B cell (primary cell): ENCODE measurements at regions not wholly inside any gene's neighbourhood (a gene's known extent, or its start where the extent isn't known, plus 50 kb on each side); places are given as distances from the start of the nearest gene placed in this dataset.

ENCODE experiments used
- ATAC-seq: fragments of 200-7000 bp; cut with Tn5 transposase; one replicate; pipeline ENCODE4 v1.10.0; 2021; ENCODE audit warnings: low read depth, mild to moderate bottlenecking, moderate number of reproducible peaks, moderate library complexity
- CTCF ChIA-PET: fragments of 350-600 bp; sonication (Branson Sonifier 250); formaldehyde crosslinking; loops from one replicate; lab custom pipeline; 2021; ENCODE audit warnings: antibody characterized with exemption, inconsistent platforms; lab: Charles Lee
- POLR2A ChIA-PET: fragments of 350-600 bp; sonication (Branson Sonifier 250); formaldehyde crosslinking; loops from one replicate; lab custom pipeline; 2021; ENCODE audit warnings: antibody characterized with exemption; lab: Charles Lee
- DNase-seq: peaks from one replicate; pipeline ENCODE4 v3.0.0; 2013
- H2AFZ ChIP-seq: 2 replicates; pipeline ENCODE4 v1.6.1; 2012; ENCODE audit warnings: mild to moderate bottlenecking, low read depth, low read length; ENCODE audit not compliant: insufficient read depth, poor library complexity, severe bottlenecking
- H3K27ac ChIP-seq, 2 donors: 1 replicate in 1 of 2; 2 replicates in 1 of 2; pipeline ENCODE4 v1.5.1; 2012 to 2013; ENCODE audit warnings: low read length in 2 of 2, mild to moderate bottlenecking in 2 of 2, moderate library complexity in 1 of 2
- H3K27me3 ChIP-seq, 4 experiments: fragments of 200-600 bp in 1 of 4; sonication (generic) in 1 of 4; replicated peaks in 1 of 4; 1 replicate in 2 of 4; 2 replicates in 2 of 4; pipeline versions ENCODE4 v1.6.1 to v1.7.0; 2013 to 2016; ENCODE audit warnings: low read length in 3 of 4, mild to moderate bottlenecking in 2 of 4, mixed read lengths in 1 of 4, moderate library complexity in 1 of 4; ENCODE audit not compliant: insufficient read depth in 4 of 4, control insufficient read depth in 3 of 4; ENCODE audit errors: control extremely low read depth in 1 of 4
- H3K36me3 ChIP-seq, 2 experiments: replicated peaks in 1 of 2; 1 replicate in 1 of 2; 2 replicates in 1 of 2; pipeline versions ENCODE4 v1.6.1 to v1.7.1; 2013; ENCODE audit warnings: low read length in 1 of 2; ENCODE audit not compliant: insufficient read depth in 2 of 2, control insufficient read depth in 1 of 2; ENCODE audit errors: control extremely low read depth in 1 of 2, extremely low read depth in 1 of 2
- H3K4me1 ChIP-seq, 2 donors: fragments of 200-600 bp in 1 of 2; sonication (generic) in 1 of 2; 1 replicate in 1 of 2; 2 replicates in 1 of 2; pipeline versions ENCODE4 v1.5.1 to v1.6.1; 2013 to 2017; ENCODE audit warnings: low read length in 2 of 2; ENCODE audit not compliant: control insufficient read depth in 2 of 2, insufficient read depth in 2 of 2
- H3K4me2 ChIP-seq: replicated peaks from 2 replicates; pipeline ENCODE3; 2012; ENCODE audit warnings: mild to moderate bottlenecking, low read depth, low read length; ENCODE audit not compliant: poor library complexity, severe bottlenecking
- H3K4me3 ChIP-seq, 5 experiments: fragments of 200-600 bp in 1 of 5; sonication (generic) in 1 of 5; 1 replicate in 3 of 5; 2 replicates in 2 of 5; pipeline versions ENCODE4 v1.5.1 to v1.7.0; 2011 to 2016; ENCODE audit warnings: low read length in 4 of 5, mild to moderate bottlenecking in 4 of 5, low read depth in 2 of 5, control low read depth in 1 of 5, moderate library complexity in 1 of 5; ENCODE audit not compliant: insufficient read depth in 1 of 5; ENCODE audit errors: control extremely low read depth in 1 of 5, extremely low read depth in 1 of 5
- H3K79me2 ChIP-seq: fragments of 200-600 bp; sonication (generic); one replicate; pipeline ENCODE4 v1.6.0; 2016; ENCODE audit warnings: low read length; ENCODE audit not compliant: control insufficient read depth, insufficient read depth
- H3K9ac ChIP-seq: fragments of 200-600 bp; sonication (generic); 2 replicates; pipeline ENCODE4 v1.6.1; 2017; ENCODE audit warnings: mild to moderate bottlenecking, low read length, moderate library complexity
- H3K9me3 ChIP-seq, 3 donors: one replicate each; pipeline versions ENCODE4 v1.6.1 to v1.7.1; 2013; ENCODE audit warnings: low read length in 2 of 3; ENCODE audit not compliant: control insufficient read depth in 2 of 3, insufficient read depth in 1 of 3; ENCODE audit errors: control extremely low read depth in 1 of 3
- H4K20me1 ChIP-seq: 2 replicates; pipeline ENCODE4 v1.6.0; 2012; ENCODE audit warnings: mild to moderate bottlenecking, low read length; ENCODE audit not compliant: insufficient read depth, control insufficient read depth, poor library complexity, severe bottlenecking
- H3K27ac Mint-ChIP-seq: one replicate; pipeline ENCODE4 v1.8.0; 2021; ENCODE audit warnings: mixed read lengths
- H3K27me3 Mint-ChIP-seq: one replicate; pipeline ENCODE4 v1.8.0; 2021; ENCODE audit warnings: mixed read lengths
- H3K4me1 Mint-ChIP-seq: one replicate; pipeline ENCODE4 v1.8.0; 2021; ENCODE audit warnings: mixed read lengths
- H3K4me3 Mint-ChIP-seq: one replicate; pipeline ENCODE4 v1.8.0; 2021; ENCODE audit warnings: mixed read lengths
- H3K9me3 Mint-ChIP-seq: one replicate; pipeline ENCODE4 v1.8.0; 2022; ENCODE audit warnings: mixed read lengths; ENCODE audit not compliant: insufficient read depth
- CTCF ChIP-seq: fragments of 200-600 bp; IDR thresholded peaks from one replicate; pipeline ENCODE4 v1.8.0; 2022; ENCODE audit warnings: antibody characterized with exemption, mild to moderate bottlenecking
- EZH2 ChIP-seq: IDR thresholded peaks from 2 replicates; pipeline ENCODE4 v1.6.1; 2012; ENCODE audit warnings: borderline replicate concordance, low read depth, mild to moderate bottlenecking, moderate library complexity, low read length; ENCODE audit not compliant: insufficient read depth, poor library complexity, severe bottlenecking
- WGBS: methylation state at CpG from one replicate; pipeline ENCODE4 v1.1.5; 2013; ENCODE audit warnings: missing lambda C conversion rate; ENCODE audit not compliant: insufficient coverage; 5-methylcytosine and 5-hydroxymethylcytosine counted together
- intact Hi-C: fragments of 100-400 bp; cut with micrococcal nuclease; formaldehyde crosslinking; loops from one replicate; pipeline ENCODE4 v1.10.0; 2022

GRCh38 chr2:22887426-22887825 is 497.6 kb upstream of the KLHL29 start:
- DNase-seq (no peak), ATAC-seq (no peak)
- Histone ChIP-seq H3K4me1 (no peaks in the 10 kb centered on the region), H3K9me3 (peaks cover 0 to 1% (median 0%) of the 10 kb centered on the region in 3 donors), H3K9ac (no peak overlapping the region), H4K20me1 (no peaks in the 10 kb centered on the region), H3K27ac (no peak overlapping the region), H3K4me3 (no peak overlapping the region), H3K27me3 (no peaks in the 10 kb centered on the region), H2AFZ (no peak overlapping the region), H3K36me3 (no peaks in the 10 kb centered on the region), H3K4me2 (no peak overlapping the region), H3K79me2 (no peaks in the 10 kb centered on the region)
- Mint-ChIP-seq H3K4me1 (no peaks in the 10 kb centered on the region), H3K9me3 (no peaks in the 10 kb centered on the region), H3K27ac (no peak overlapping the region), H3K4me3 (no peak overlapping the region), H3K27me3 (no peaks in the 10 kb centered on the region)
- ChIA-PET CTCF (no interaction called here), POLR2A (no interaction called here)
- WGBS: 76% methylated on average over 3 of the region's 4 CpGs
- intact Hi-C loops: no loop called here
- TF ChIP-seq CTCF (no peak), EZH2 (no peak)

- TF ChIP-seq CTCF (no peak), EZH2 (no peak)
- Histone ChIP-seq H3K79me2 (no peaks in the 10 kb centered on the region), H2AFZ (no peak overlapping the region), H3K27me3 (no peaks in the 10 kb centered on the region), H3K9me3 (peaks cover 0 to 1% (median 0%) of the 10 kb centered on the region in 3 donors), H3K27ac (no peak overlapping the region), H3K4me3 (no peak overlapping the region), H3K4me2 (no peak overlapping the region), H3K9ac (no peak overlapping the region), H4K20me1 (no peaks in the 10 kb centered on the region), H3K4me1 (no peaks in the 10 kb centered on the region), H3K36me3 (no peaks in the 10 kb centered on the region)
- 100% methylated on average over 1 of the region's 8 CpGs for WGBS
- CTCF ChIA-PET: no interaction called here
- no peaks in the 10 kb centered on the region for H3K27me3 Mint-ChIP-seq
- no peak overlapping the region for H3K4me3 Mint-ChIP-seq
- POLR2A ChIA-PET: no interaction called here
- no peak for ATAC-seq
- no peak for DNase-seq
- intact Hi-C loops: no loop called here
- no peaks in the 10 kb centered on the region for H3K9me3 Mint-ChIP-seq
- H3K27ac Mint-ChIP-seq: no peak overlapping the region
- no peaks in the 10 kb centered on the region for H3K4me1 Mint-ChIP-seq
Measured at GRCh38 chr2:22887845-22888244, 497.1 kb upstream of the KLHL29 start.
